GM12878 (cell line): ENCODE measurements at regions not wholly inside any gene's neighbourhood (a gene's known extent, or its start where the extent isn't known, plus 50 kb on each side); places are given as distances from the start of the nearest gene placed in this dataset.

Source experiments
- ATAC-seq: fragments of 200-7000 bp; cut with Tn5 transposase; 3 replicates; pipeline ENCODE4 v1.9.1; 2020; ENCODE audit warnings: mild to moderate bottlenecking, moderate library complexity
- BruUV-seq: library from RNA; stranded (reverse); fragments of 400-500 nt; replicated peaks from 2 replicates; lab custom pipeline; 2021; lab: Mats Ljungman, UMichigan
- CTCF ChIA-PET: fragments of 300-600 bp; sonication (Branson Sonifier 250); formaldehyde crosslinking; extraction: SDS; loops from one replicate; lab custom pipeline; 2021; ENCODE audit warnings: inconsistent platforms; lab: Yijun Ruan, JAX
- POLR2A ChIA-PET: fragments of 350-600 bp; formaldehyde crosslinking; extraction: SDS; loops from one replicate; lab custom pipeline; 2021; ENCODE audit warnings: inconsistent platforms; lab: Charles Lee
- RAD21 ChIA-PET: fragments of 300-600 bp; sonication (Branson Sonifier 250); formaldehyde crosslinking; loops from one replicate; lab custom pipeline; 2023; ENCODE audit warnings: antibody characterized with exemption; ENCODE audit not compliant: unreplicated experiment; lab: Charles Lee
- SMC1A ChIA-PET: fragments of 300-600 bp; sonication (Branson Sonifier 250); formaldehyde crosslinking; loops from one replicate; lab custom pipeline; 2023; ENCODE audit not compliant: unreplicated experiment, uncharacterized antibody; lab: Charles Lee
- DNase-seq: peaks from one replicate; pipeline ENCODE4 v3.0.0-alpha.2; 2011; ENCODE audit warnings: low read depth, low spot score
- FAIRE-seq: peaks from 3 replicates; lab custom pipeline; 2011; peaks lifted over from hg19 to GRCh38; lab: Jason Lieb, UNC
- H2AFZ ChIP-seq: 2 replicates; pipeline ENCODE4 v1.6.0; 2011; ENCODE audit warnings: low read depth, low read length, control low read depth; ENCODE audit not compliant: control insufficient read depth
- H3K27ac ChIP-seq: 2 replicates; pipeline ENCODE4 v1.5.1; 2011; ENCODE audit warnings: control low read depth; ENCODE audit not compliant: control insufficient read depth, insufficient read depth
- H3K27me3 ChIP-seq, 2 experiments: replicated peaks in 1 of 2; 2 replicates each; pipeline versions ENCODE4 v1.6.0 to v1.6.1; 2011; ENCODE audit warnings: low read length in 1 of 2; ENCODE audit not compliant: control insufficient read depth in 2 of 2, insufficient read depth in 2 of 2
- H3K36me3 ChIP-seq, 2 experiments: 2 replicates each; pipeline ENCODE4 v1.5.1; 2011; ENCODE audit warnings: low read length in 1 of 2; ENCODE audit not compliant: control insufficient read depth in 2 of 2, insufficient read depth in 2 of 2
- H3K4me1 ChIP-seq: 2 replicates; pipeline ENCODE4 v1.6.1; 2011; ENCODE audit warnings: mild to moderate bottlenecking, low read length, moderate library complexity, mixed read lengths; ENCODE audit not compliant: control insufficient read depth, insufficient read depth
- H3K4me2 ChIP-seq: 2 replicates; pipeline ENCODE4 v1.6.0; 2011; ENCODE audit warnings: control low read depth; ENCODE audit not compliant: control insufficient read depth, insufficient read depth
- H3K4me3 ChIP-seq: fragments of 200-600 bp; sonication (generic); 2 replicates; pipeline ENCODE4 v1.5.1; 2016
- H3K79me2 ChIP-seq: 2 replicates; pipeline ENCODE4 v1.6.0; 2011; ENCODE audit warnings: low read length; ENCODE audit not compliant: control insufficient read depth, insufficient read depth
- H3K9ac ChIP-seq: 2 replicates; pipeline ENCODE4 v1.8.0; 2011; ENCODE audit warnings: low read length, control low read depth, mixed read lengths; ENCODE audit not compliant: control insufficient read depth, insufficient read depth
- H3K9me3 ChIP-seq: replicated peaks from 3 replicates; pipeline ENCODE4 v1.5.1; 2011; ENCODE audit warnings: mild to moderate bottlenecking, low read length; ENCODE audit not compliant: control insufficient read depth, insufficient read depth
- H4K20me1 ChIP-seq: 2 replicates; pipeline ENCODE4 v1.6.0; 2011; ENCODE audit not compliant: control insufficient read depth, insufficient read depth
- CBX5 ChIP-seq: sonication (generic); IDR thresholded peaks from 2 replicates; pipeline ENCODE4 v1.6.1; 2016; ENCODE audit warnings: low read depth, moderate library complexity, mild to moderate bottlenecking, inconsistent platforms
- ETV6 ChIP-seq, 2 experiments: fragments of 450-650 bp in 1 of 2; IDR thresholded peaks in 1 of 2; conservative IDR thresholded peaks in 1 of 2; 2 replicates each; pipeline ENCODE4 v1.6.1; 2014; ENCODE audit warnings: antibody characterized with exemption in 1 of 2, borderline replicate concordance in 1 of 2, low read depth in 1 of 2, mild to moderate bottlenecking in 1 of 2, moderate library complexity in 1 of 2
- MEF2A ChIP-seq: IDR thresholded peaks from 2 replicates; pipeline ENCODE4 v1.6.1; 2011; ENCODE audit warnings: low read depth, mild to moderate bottlenecking, low read length, moderate library complexity; ENCODE audit not compliant: insufficient read depth
- SREBF1 ChIP-seq: IDR thresholded peaks from 2 replicates; pipeline ENCODE4 v1.6.1; 2012; ENCODE audit warnings: mild to moderate bottlenecking, low read length
- SRF ChIP-seq, 2 experiments: IDR thresholded peaks; 2 replicates each; pipeline ENCODE4 v1.6.1; 2011; ENCODE audit warnings: low read depth in 2 of 2, low read length in 2 of 2, mild to moderate bottlenecking in 1 of 2, moderate library complexity in 1 of 2
- ZBTB40 ChIP-seq: fragments of 450-650 bp; IDR thresholded peaks from 2 replicates; pipeline ENCODE4 v1.6.1; 2016; ENCODE audit warnings: mild to moderate bottlenecking, moderate library complexity, borderline replicate concordance
- WGBS: methylation state at CpG from one replicate; pipeline ENCODE4 v1.1.6; 2016; ENCODE audit warnings: low lambda C conversion rate; ENCODE audit not compliant: insufficient replicate concordance, insufficient coverage; ENCODE audit errors: missing lambda C conversion rate; 5-methylcytosine and 5-hydroxymethylcytosine counted together
- in situ Hi-C: fragments of 300-500 bp; cut with MboI; formaldehyde crosslinking; loops from 9 replicates; pipeline ENCODE4 v1.14.3; 2018; ENCODE audit warnings: mixed read lengths
- intact Hi-C: fragments of 100-400 bp; cut with micrococcal nuclease; formaldehyde crosslinking; loops from one replicate; pipeline ENCODE4 v1.14.2; 2022; ENCODE audit not compliant: unreplicated experiment
- TF ChIP-seq, protein P1 (sequence below): IDR thresholded peaks from 2 replicates; pipeline ENCODE4 v1.6.1; 2011; ENCODE audit warnings: borderline replicate concordance, low read depth, mild to moderate bottlenecking, moderate library complexity, low read length; ENCODE audit not compliant: insufficient read depth, poor library complexity, severe bottlenecking

- ChIA-PET CTCF (no interaction called here), SMC1A (no interaction called here), RAD21 (no interaction called here), POLR2A (no interaction called here)
- ATAC-seq (no peak), FAIRE-seq (no peak), DNase-seq (no peak)
- intact Hi-C loops, result no loop called here
- no peak overlapping the region for H3K4me3 ChIP-seq
- H2AFZ ChIP-seq, result no peak overlapping the region
- no TSS peak for BruUV-seq
- H3K27ac ChIP-seq, result no peak overlapping the region
- in situ Hi-C loops, result no loop called here
- no peak overlapping the region for H3K9ac ChIP-seq
- H3K79me2 ChIP-seq, result no peaks in the 10 kb centered on the region
- no peaks in the 10 kb centered on the region for H4K20me1 ChIP-seq
- H3K27me3 ChIP-seq, result no peaks in the 10 kb centered on the region
- no peaks in the 10 kb centered on the region for H3K36me3 ChIP-seq
- no peaks in the 10 kb centered on the region for H3K9me3 ChIP-seq
- no peak overlapping the region for H3K4me2 ChIP-seq
- TF ChIP-seq SREBF1 (no peak), SRF (IDR thresholded peaks at IDR 0.05; ENCODE audit: low read depth in 2 of 2, low read length in 2 of 2) (no peak), MEF2A (no peak), CBX5 (no peak), ETV6 (conservative IDR thresholded peaks at IDR 0.05 in 1 of 2, IDR thresholded peaks at IDR 0.05 in 1 of 2; ENCODE audit: borderline replicate concordance in 1 of 2, low read depth in 1 of 2) (no peak), ZBTB40 (no peak)
- TF ChIP-seq, protein P1, sequence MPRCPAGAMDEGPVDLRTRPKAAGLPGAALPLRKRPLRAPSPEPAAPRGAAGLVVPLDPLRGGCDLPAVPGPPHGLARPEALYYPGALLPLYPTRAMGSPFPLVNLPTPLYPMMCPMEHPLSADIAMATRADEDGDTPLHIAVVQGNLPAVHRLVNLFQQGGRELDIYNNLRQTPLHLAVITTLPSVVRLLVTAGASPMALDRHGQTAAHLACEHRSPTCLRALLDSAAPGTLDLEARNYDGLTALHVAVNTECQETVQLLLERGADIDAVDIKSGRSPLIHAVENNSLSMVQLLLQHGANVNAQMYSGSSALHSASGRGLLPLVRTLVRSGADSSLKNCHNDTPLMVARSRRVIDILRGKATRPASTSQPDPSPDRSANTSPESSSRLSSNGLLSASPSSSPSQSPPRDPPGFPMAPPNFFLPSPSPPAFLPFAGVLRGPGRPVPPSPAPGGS, result no peak
- TF ChIP-seq, all 136 proteins: peak for 0
- 3% methylated on average over 4 of the region's 4 CpGs for WGBS
- no peaks in the 10 kb centered on the region for H3K4me1 ChIP-seq
Measured at GRCh38 chr4:64960516-64960915, 551.3 kb upstream of the TECRL start.
